ENCODE measurements at regions not wholly inside any gene's neighbourhood (a gene's known extent, or its start where the extent isn't known, plus 50 kb on each side); places are given as distances from the start of the nearest gene placed in this dataset.

DNA sequence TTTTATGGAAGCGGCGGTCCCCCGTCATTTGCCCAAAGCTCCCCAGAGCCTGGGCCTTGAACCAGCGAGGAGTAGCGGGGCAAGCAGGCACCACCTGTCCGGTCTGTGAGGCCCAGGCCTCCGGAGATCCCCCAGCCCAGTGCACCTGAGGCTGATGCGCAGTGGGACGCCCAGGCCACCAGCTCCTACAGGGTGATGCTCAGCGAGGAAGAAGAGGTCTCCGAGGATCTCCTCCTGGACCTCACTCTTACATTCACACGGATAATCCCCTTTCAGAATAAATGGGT lies 220.2 kb downstream of the NDUFA10 start:
- no peak for TF ChIP-seq POLR2A (IDR thresholded peaks at IDR 0.05)
- TF ChIP-seq, protein P1, sequence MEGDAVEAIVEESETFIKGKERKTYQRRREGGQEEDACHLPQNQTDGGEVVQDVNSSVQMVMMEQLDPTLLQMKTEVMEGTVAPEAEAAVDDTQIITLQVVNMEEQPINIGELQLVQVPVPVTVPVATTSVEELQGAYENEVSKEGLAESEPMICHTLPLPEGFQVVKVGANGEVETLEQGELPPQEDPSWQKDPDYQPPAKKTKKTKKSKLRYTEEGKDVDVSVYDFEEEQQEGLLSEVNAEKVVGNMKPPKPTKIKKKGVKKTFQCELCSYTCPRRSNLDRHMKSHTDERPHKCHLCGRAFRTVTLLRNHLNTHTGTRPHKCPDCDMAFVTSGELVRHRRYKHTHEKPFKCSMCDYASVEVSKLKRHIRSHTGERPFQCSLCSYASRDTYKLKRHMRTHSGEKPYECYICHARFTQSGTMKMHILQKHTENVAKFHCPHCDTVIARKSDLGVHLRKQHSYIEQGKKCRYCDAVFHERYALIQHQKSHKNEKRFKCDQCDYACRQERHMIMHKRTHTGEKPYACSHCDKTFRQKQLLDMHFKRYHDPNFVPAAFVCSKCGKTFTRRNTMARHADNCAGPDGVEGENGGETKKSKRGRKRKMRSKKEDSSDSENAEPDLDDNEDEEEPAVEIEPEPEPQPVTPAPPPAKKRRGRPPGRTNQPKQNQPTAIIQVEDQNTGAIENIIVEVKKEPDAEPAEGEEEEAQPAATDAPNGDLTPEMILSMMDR (IDR thresholded peaks at IDR 0.05), result no peak
